ENCODE measurements at regions not wholly inside any gene's neighbourhood (a gene's known extent, or its start where the extent isn't known, plus 50 kb on each side); places are given as distances from the start of the nearest gene placed in this dataset.

DNA sequence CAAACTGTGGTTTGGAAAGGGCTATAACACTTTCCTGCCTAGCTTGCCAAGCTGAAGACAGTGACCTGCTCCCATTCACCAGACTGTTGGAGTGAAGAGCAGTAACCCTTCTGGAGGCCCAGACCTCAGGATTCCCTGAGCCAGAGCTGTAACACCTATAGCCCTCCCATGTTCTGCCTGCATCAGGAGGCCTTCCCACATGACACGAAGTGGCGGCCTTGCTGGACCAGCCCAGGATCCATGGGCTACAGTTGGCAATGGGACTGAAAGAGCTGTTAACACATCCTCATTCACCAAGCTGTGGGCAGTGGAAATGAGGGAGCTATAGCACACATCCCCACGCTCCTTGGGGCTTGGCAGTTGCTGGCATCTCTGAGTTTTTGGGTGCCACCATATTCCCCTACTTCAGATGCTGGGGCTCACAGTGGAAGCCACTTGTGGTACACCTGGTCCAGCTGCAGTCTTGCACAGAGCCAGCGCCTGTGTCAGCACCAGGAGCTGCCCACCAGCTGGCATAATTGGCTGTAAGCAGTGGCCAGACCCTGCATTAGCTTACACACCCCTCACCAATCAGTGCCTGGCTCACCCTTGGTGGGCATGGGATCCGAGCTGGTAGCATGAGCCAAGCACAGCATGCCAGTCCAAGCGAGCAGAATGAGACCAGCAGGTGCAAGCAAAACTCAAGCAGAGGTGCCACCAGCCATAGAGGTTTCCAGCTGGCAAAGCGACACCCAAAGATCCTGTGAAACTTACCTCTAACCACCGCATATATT, 1029.3 kb downstream of the TECRL start:
- no peak for ATAC-seq
- no peak for DNase-seq
- intact Hi-C loops (cut with micrococcal nuclease) = no loop called here

DNA sequence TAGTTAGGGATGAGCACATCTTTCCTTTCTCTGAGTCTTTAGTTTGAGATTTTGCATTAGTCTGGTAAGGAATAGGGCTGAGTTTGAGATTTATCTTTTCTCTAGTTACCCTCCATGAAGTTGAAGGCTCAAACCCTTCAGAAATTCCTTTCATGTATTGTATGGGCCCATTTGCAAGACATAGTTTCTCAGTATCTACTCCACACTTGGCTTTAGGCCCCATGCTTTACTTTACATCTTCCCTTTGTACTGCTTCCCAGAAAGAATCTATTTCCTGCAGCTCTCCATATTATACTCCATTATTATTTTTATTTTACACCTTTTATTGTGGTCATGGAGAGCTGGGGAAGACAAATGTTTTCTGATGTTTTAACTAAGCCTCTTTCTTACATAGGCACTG, 1038.2 kb downstream of the TECRL start:
- DNase-seq = no peak
- intact Hi-C loops (cut with micrococcal nuclease) = no loop called here
- no peak for ATAC-seq

- intact Hi-C loops (cut with micrococcal nuclease) = no loop called here
- DNase-seq = no peak
- no peak for ATAC-seq
Observed at GRCh38 chr4:63361628-63362027, 1047.6 kb downstream of the TECRL start.

DNA sequence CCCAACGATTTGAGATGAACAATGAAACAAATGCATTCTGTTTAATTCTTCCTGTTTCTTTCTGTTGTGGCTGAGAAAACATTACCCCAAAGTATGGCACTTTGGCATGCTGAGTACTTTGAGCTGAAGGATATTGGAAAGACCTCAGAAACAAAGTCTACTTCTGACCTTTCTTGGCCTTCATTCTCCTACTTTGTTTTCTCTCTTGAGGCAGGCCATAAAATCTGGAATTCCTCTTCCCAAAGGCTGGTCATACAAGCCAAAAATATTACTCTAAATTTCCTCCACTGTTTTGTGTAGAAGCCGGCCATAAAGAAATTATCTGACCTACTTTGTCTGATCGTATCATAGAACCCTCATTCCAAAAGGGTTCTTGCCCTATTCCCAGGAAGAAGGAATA, 1048.2 kb downstream of the TECRL start:
- intact Hi-C loops (cut with micrococcal nuclease) = no loop called here
- no peak for DNase-seq
- ATAC-seq = no peak

DNA sequence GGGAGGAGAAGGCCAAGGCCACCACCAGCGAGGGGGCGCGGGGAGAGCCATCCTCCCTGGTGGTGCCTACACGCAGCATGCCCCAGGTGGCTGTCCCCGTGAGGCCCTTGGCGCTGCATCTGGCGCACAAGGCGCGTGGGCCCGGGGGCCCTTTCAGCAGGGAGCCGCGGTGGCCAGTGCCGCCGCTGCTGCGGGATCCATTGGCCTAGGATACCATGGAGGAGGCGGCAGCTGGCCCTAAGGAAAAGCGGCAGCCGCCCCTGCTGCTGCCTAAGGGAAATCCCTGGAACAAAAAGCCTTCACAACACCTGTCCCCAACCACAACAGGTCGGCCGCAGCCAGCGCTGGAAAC, 1059.6 kb downstream of the TECRL start:
- intact Hi-C loops (cut with micrococcal nuclease) = no loop called here
- ATAC-seq (no peak), DNase-seq (peak; percentile 20)

DNA sequence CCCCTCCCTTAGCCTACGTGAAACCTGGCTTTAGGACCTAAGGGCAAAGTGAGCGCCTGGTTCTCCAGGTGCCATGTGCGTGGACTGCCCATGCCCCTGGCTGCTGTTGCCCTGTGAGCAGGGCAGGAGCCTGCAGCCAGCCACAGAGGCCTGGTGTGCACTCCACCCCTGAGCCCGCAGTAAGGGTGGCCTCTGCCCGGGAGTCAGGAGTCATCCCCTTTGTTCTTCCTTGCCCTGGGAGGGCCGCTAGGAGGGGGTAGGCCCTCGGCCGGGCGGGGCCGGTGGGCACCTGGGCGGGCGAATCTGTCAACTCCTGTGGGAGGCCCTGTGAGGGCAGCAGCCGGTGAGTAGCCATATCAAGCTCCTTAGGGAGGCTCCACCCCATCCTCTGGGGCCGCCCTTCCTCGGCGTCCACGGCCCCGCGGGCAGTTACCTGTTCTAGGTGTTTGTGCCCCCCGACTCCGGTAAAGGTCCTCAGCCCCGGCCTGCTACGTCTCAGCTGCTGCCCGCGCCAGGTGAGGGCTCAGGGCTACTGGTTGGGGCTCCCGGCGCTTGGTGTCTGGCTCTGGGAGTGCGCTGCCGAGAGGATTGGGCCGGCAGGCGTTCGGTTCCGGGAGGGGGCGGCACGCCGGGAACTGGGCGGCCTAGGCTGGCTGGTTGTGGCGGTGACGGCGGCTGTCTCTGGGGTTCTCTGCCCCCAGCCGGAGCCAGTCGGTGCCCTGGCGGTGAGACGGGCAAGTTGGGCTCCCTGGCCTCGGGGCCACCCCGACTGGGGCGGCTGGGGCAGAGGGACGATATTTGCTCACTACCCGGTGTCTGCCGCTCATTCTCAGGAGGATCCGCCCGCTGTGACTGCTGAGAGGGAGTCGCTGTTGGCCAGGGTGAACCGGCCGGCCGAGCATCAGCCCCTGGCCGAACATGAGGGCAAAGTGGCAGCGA, 1060.2 kb downstream of the TECRL start:
- intact Hi-C loops (cut with micrococcal nuclease) = no loop called here
- ATAC-seq = no peak
- peak; percentile 13 for DNase-seq

GRCh38 chr4:63325140-63325539, 1084.1 kb downstream of the TECRL start:
- no peak for ATAC-seq
- intact Hi-C loops (cut with micrococcal nuclease) = no loop called here
- DNase-seq = no peak

DNA sequence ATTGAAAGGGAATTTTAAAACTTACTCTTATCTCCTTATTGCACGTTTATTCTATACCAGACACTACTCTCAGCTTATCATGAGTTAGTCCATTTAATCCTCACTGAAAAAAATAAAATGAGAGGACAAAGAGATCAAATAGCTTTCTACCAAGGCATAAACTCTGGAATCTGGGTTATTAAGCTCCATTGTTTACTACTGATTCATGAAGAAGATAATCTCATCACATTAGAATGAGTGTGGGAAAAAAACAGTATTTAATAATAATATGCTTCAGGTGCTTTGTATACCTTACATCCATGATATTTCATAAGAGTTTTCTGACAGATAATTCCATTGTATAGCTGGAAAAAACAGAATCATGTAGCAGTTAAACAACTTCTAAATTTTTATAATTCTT, 1092.6 kb downstream of the TECRL start:
- ATAC-seq = no peak
- DNase-seq = no peak
- intact Hi-C loops (cut with micrococcal nuclease) = no loop called here

- DNase-seq (no peak), ATAC-seq (no peak)
- intact Hi-C loops (cut with micrococcal nuclease) = no loop called here
Observed at GRCh38 chr4:63315651-63316050, 1093.6 kb downstream of the TECRL start.

- DNase-seq = no peak
- no peak for ATAC-seq
- intact Hi-C loops (cut with micrococcal nuclease) = no loop called here
Observed at GRCh38 chr4:63308697-63309096, 1100.6 kb downstream of the TECRL start.

DNA sequence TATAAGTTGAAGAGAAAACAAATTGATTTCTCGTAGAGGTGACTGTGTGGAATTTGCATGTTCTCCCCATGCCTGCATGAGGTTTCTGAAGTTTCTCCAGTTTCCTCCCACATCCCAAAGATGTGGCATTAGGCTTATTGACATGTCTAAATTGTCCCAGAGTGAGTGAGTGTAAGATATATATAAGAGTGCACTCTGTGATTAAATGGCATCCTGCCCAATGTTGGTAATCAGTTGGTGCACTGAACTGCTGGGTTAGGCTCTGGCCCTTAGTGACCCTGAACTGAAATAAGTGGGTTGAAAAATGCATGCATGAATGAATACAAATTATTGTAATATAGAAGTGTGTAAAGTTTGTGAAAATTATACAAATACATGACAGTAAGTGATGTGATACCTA, 1106.5 kb downstream of the TECRL start:
- DNase-seq (no peak), ATAC-seq (no peak)
- intact Hi-C loops (cut with micrococcal nuclease) = no loop called here

GRCh38 chr4:63302078-63302477, 1107.2 kb downstream of the TECRL start:
- ATAC-seq (no peak), DNase-seq (no peak)
- intact Hi-C loops (cut with micrococcal nuclease) = no loop called here

GRCh38 chr4:63296773-63297172, 1112.5 kb downstream of the TECRL start:
- intact Hi-C loops (cut with micrococcal nuclease) = no loop called here

DNA sequence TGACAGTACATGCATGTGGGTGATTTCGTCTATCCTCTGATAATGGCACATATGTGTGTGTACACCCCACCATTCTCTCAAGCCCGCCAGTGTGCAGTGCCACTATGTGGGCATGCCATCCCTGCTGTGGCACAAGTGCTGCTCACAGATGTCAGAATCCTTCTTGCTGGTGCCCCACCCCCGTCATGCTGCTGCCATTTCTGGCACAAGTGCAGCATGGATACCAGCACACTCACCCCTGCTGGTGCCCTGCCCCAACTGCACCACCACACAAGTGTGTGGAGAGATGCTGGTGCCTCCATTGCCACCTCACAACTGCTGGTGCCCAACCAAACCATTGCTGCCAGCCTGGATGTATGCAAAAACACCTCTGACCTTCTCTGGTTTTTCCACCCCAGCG, 1133.8 kb downstream of the TECRL start:
- ATAC-seq (no peak), DNase-seq (no peak)
- intact Hi-C loops (cut with micrococcal nuclease) = no loop called here

More at GRCh38 chr4:63296773-63297172, 1112.5 kb downstream of the TECRL start:
- no peak for ATAC-seq
- no peak for DNase-seq

DNA sequence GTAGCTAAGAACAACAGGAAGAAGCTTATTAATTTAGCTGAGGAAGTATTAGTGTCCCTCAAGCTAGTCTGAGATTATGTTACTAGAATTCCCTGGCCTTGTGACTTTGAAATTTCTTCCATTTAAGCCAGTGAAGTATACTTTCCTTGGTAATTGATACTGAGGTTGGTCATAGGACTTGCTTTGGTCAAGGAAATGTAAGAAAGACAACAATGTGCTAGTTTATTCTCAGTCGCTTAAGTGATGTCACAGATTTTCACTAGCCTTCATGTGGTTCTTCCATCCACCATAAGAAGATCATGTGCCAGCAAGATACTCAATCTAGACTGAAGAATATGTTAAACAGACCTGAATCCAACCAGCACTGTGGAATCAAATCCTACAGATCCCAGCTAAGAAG, 1140.1 kb downstream of the TECRL start:
- ATAC-seq = no peak
- DNase-seq = no peak
- intact Hi-C loops (cut with micrococcal nuclease) = no loop called here

- ATAC-seq (no peak), DNase-seq (no peak)
- intact Hi-C loops (cut with micrococcal nuclease) = no loop called here
Observed at GRCh38 chr4:63233671-63234070, 1175.6 kb downstream of the TECRL start.

DNA sequence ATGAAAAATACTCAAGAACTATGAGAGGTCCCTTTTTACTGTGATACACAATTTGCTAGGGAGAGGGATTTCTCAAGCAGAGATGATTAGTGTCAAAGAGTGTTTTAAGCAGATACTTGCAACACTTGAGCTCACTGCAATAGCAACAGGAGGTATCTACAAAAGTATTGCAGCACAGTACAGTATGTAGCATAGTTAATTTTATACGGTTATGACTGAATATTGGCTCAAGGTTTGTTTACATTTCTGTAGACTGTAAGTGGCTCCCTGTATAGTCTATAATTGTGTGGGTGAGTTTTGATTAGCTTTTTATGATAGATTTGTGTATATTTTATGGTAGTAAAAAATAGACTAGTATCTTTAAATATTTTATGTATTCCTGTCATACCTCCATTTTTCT, 1177.2 kb downstream of the TECRL start:
- DNase-seq (no peak), ATAC-seq (no peak)
- intact Hi-C loops (cut with micrococcal nuclease) = no loop called here

DNA sequence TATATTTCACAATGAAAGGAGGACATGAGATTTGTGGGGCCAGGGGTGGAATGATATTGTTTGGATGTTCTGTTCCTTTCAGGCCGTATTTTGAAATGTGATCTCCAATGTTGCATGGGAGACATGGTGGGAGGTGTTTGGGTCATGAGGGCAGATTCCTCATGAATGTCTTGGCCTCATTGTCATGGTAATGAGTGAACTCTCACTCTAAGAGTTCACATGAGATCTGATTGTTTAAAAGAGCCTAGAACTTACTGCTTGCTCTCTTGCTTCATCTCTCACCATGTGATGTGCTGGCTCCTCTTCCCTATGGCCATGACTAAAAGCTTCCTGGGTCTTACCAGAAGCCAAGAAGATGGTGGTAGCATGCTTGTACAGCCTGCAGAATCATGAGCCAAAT, 1183.0 kb downstream of the TECRL start:
- intact Hi-C loops (cut with micrococcal nuclease) = no loop called here
- ATAC-seq (no peak), DNase-seq (no peak)

DNA sequence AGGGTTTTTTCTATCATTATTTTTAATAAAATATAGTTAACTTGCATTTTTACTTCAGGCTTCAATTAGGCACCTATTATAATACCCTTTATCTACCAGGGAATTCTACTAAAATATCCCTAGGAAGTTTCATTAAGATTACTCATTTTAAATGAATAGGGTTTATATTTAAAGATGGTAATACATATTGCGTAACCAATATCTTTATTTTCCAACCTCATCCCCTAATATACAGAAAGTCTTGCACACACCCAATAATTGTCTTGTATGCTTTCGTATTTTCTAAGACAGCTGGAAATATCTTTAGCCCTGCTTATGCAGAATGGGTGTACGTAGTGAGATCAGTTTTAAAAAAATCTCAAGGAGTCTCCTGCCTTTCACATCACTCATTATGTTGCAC, 1186.8 kb downstream of the TECRL start:
- DNase-seq (no peak), ATAC-seq (no peak)
- intact Hi-C loops (cut with micrococcal nuclease) = no loop called here

GRCh38 chr4:63221477-63221876, 1187.8 kb downstream of the TECRL start:
- ATAC-seq = no peak
- DNase-seq = no peak
- intact Hi-C loops (cut with micrococcal nuclease) = no loop called here

- intact Hi-C loops (cut with micrococcal nuclease) = no loop called here
- DNase-seq = no peak
- no peak for ATAC-seq
Observed at GRCh38 chr4:63218856-63219255, 1190.4 kb downstream of the TECRL start.

All from left ventricle myocardium superior (tissue), 1 donor.